NCI-H774 (cell line): ENCODE measurements at regions not wholly inside any gene's neighbourhood (a gene's known extent, or its start where the extent isn't known, plus 50 kb on each side); places are given as distances from the start of the nearest gene placed in this dataset.
"Not testable (repeated sequence)": the region's sequence is repeated elsewhere in the genome, so short reads cannot be mapped to it uniquely, and the experiment has no call there.

Source experiments
- DNase-seq: peaks from one replicate; lab custom pipeline; 2025; lab: John Stamatoyannopoulos, UW

DNA sequence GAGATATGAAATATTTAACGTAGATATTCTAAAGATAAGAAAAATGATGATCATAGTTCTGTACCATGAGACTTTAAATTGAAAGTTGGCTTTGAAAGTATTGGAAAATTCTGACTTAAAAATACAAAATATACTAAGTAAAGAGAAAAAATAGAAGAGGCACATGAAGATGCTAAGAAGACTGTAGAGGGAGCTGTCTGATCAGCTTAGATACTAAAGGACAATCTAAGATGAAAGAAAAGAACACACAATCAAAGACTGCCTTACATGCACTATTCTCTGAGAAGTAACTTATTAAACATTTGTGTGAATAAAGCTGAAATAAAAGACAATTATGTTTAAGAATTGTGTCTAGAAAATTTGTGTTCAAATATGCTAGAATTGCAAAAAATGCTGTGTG, 55.1 kb downstream of the RBMXL2 start:
- DNase-seq, result no peak

DNA sequence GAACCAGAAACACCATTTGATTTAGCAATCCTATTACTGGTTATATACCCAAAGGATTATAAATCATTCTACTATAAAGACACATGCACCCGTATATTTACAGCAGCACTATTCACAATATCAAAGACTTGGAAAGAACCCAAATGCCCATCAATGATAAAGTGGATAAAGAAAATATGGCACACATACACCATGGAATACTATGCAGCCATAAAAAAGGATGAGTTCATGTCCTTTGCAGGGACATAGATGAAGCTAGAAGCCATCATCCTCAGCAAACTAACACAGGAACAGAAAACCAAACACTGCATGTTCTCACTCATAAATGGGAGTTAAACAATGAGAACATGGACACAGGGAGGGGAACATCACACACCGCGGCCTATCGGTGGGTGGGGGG, 61.3 kb downstream of the RBMXL2 start:
- DNase-seq, result not testable (repeated sequence)

DNA sequence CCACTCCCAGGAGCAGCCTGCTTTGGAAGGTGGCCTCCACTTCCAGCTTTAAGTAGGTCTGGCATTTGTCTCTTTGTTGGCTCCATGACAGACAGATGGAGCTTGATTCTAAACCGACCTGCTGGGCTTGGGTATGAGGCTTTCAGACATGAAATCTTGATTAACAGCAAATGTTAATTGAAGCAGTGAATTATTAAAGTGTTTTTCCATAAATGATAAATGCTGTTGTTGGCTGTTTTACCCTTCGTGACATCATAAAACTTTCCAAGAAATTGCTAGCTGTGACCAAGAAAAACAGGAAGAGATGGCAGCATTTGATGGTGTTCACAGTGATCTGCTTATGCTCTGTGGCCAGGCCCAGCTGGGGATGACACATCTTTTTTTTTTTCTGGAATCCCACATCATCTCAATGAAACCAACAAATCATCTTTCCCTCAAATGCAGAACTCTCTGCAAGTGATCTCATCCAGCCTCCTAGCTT, 66.1 kb downstream of the RBMXL2 start:
- DNase-seq, result no peak

DNA sequence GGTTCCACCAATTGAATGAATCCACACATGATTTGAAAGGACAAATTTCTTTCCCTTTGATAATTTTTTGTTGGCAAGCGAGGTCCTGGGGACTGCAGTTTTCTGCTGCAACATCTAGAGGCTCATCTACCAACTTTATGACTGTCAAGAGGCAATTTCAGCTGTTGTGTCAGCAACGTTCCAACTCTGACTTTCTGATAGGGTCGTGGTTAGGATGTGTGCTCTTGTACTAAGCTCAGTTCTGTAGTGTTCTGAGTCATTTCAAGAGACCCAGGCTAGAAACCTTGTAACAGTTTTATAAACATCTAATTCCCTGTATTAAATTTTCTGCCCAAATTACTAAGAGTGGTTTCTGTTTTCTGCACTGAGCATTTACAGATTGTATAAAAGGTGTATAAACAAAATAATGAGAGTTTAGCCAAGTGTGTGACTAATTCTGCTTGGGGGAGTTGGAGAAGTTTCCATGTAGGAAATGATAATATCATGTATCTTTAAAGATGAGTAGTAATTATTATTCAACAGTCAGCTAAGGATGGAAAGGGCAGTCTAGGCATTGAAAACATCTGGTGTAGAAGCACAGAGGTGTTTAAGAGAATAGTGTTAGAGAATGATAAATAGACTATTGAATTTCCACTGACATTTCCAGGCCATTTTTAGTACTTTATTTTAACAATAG, 72.2 kb downstream of the RBMXL2 start:
- no peak for DNase-seq

DNA sequence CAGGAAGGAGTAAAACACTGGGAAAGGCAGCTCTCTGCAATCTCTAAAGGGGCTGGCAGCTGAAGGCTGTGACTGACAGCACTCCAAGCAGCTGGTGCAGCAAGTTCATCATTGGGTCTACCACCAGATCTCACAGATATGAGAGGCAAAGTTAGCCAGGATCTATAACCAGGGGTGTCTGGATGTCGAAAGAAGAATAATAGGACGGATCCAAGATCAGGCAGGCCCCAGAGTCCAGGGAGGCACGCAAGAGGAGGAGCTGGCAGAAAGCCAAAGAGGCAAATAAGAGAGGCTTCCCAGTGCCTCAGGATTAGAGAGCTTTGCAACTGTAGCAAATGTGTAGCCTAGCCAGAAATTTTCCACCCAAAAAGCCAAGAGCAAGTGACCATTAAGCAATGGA, 77.1 kb downstream of the RBMXL2 start:
- DNase-seq, result no peak

DNA sequence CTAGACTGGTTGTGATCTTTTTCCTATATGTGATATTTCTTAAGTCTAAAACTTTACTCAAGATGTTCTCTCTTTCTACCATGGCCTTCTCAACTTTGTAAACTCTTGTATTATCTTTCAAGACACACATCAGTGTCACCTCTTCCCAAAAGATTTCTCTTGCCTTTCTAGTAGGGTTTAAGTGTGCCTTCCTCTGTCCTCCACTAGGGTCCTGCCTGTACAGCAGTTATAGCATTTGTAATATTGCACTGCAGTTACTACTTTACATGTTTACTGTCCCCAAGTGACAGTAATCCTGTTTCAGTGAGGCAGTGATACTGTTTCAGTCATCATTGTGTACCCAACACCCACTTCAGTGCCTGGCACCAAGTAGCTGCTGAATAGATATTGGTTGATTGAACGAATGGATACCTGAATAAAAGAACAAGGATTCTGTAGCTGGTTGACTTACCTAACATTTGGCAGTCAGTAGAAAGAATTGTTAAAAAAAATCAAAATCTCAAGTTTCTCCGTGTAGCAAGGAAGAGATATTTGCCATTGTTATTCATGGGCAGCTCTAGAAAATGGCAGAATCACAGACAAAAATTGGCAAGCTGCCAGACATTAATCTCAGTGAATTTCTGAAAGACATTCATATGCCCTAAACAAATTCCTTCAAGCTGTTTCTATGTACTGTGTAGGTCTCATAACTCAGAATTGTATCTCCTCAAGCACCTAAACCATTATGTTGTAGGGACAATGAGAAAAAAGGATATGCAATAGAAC, 79.4 kb downstream of the RBMXL2 start:
- DNase-seq, result peak; percentile 26

DNA sequence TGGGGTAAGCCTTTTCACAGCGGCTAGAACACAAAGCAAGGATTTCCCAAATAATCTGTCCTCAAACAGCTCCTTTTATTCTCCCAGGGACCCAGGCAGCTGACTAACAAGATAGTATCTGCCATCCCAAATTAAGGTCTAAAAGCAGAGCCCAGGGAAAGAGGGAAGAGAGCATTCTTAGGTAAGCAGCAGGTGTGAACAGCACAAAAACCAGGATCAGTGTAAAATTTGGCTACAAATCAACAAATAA, 79.9 kb downstream of the RBMXL2 start:
- DNase-seq, result no peak

DNA sequence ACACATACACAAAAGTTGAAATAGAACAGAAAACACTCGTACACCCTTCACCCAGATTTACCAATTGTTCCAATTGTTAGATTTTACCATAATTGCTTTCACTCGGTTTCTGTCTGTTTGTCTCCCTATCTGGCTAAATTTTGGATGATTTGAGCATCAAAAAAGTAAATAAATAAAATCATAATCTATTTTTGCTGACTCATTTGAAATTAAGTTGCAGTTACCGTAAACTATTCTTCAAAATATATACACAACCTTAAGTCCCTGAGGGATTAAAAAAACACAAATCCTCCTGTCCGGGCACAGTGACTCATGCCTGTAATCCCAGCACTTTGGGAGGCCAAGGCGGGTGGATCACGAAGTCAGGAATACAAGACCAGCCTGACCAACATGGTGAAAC, 81.3 kb upstream of the SYT9 start:
- DNase-seq, result no peak

DNA sequence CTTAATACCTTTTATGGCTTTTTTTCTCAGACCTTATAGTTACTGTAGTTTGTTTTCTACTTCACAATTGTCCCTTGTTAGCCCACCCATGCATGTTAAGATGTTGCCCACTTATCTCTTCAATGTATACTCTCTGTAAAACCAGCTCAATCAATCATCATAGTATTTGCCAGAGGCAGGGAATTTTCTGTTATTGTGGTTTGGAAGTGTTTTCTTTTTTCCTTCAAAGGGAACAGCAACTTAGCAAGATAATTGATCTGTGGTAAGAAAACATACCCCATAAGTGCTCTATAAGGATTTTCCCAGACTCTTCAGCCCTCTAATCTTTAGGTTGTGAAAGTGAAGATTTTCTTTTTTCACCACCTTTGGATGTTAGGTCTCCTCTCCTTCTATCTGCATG, 76.7 kb upstream of the SYT9 start:
- no peak for DNase-seq

DNA sequence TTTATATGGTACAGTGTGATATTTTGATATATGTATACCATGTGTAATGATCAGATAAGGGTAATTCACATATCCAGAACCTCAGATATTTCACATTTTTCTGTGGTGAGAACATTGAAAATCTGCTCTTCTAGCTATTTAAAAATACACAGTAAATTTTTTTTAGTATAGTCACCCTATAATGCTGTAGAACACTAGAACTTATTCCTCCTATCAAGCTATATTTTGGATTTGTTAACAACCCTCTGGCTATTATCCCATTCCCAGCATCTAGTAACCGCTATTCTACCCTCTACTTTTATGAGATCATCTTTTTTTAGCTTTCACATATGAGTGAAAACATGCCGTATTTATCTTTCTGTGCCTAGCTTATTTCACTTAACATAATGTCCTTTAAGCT, 65.5 kb upstream of the SYT9 start:
- DNase-seq, result no peak

DNA sequence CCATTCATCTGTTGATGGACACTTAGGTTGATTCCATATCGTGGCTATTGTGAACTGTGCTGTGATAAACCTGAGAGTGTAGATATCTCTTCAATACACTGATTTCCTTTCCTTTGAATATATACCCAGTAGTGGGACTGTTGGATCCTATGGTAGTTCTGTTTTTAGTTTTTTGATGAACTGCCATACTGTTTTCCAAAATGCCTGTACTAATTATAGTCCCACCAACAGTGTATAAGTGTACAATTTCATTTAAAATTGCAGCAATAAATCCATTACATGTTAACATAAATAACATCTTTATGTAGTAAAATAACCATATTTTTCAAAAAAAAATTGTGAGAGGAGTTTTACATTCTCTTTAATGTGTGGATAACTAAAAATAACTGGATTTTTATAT, 65.0 kb upstream of the SYT9 start:
- no peak for DNase-seq

DNA sequence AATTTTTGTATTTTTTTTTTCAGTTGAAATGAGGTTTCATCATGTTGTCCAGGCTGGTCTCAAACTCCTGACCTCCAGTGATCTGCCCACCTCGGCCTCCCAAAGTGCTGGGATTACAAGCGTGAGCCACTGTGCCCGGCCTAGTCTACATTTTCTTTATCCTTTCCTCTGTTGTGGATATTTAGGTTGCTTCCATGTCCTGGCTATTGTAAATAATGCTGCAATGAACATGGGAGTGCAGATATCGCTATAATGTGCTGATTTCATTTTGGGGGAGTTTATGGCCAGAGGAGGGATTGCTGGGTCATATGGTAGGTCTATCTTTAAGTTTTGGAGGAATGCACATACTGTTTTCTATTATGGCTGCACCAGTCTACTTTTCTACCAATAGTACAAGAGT, 58.9 kb upstream of the SYT9 start:
- DNase-seq, result not testable (repeated sequence)

DNA sequence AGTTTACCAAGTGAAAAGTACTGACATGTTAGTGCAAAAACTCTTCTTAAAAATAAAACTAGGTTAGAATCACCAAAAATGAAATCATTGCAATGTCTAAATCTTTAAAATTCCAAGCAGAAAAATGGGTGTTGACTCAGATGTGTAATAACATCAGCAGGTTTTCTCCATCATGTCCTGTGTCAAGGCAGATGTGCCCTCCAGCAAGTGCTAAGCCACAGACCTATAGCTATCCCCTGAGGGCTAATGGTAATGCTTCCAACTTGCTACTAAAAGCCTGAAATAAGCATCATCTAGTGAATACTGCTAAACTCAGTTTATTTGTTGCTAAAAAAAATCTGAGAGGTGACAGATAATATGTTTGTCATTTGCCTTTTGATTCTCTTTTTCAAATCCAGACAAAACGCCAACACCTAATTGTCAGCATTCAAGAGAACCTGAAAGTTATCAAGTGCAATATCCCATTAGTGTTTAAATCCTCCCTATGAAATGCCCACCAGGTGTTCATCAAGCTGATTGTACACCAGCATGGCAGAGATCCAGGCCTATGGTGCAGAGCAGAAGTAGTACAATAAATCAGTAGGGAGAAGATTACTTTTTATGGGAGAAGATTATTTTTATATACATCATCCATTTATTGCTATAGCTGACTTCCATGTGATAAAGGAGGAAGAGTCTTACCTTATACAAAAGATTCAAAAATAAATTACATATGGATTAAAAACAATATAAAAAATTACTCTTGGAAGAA, 55.1 kb upstream of the SYT9 start:
- DNase-seq, result peak; percentile 2

DNA sequence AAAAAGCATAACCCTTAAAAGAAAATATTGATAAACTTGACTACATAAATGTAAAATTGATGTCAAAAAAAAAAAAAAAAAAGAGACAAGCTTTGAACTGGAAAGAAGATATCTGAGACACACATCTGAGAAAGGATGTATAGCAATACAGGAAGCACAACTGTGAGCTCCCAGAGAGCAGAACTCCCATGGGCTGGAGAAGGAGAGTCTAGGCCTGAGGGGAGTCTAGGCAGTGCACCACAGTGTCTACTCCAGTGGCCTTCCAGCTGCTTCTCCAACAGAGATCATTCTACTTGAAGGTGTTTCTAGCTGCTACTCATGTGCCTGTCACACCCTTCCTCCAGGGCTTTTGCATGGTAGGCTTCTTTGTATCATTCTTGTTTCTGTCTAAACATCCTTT, 54.2 kb upstream of the SYT9 start:
- DNase-seq, result no peak
